Neutrophil (primary cell): ENCODE measurements at regions not wholly inside any gene's neighbourhood (a gene's known extent, or its start where the extent isn't known, plus 50 kb on each side); places are given as distances from the start of the nearest gene placed in this dataset.

Source experiments
- H3K27ac ChIP-seq: fragments of 200-600 bp; sonication (generic); 2 replicates; pipeline ENCODE4 v1.5.1; 2016; ENCODE audit warnings: mild to moderate bottlenecking, moderate library complexity
- H3K27me3 ChIP-seq: fragments of 200-600 bp; sonication (generic); 2 replicates; pipeline ENCODE4 v1.6.0; 2016; ENCODE audit warnings: mild to moderate bottlenecking
- H3K36me3 ChIP-seq: fragments of 200-600 bp; sonication (generic); 2 replicates; pipeline ENCODE4 v1.5.1; 2017
- H3K4me1 ChIP-seq, 2 experiments: fragments of 200-600 bp in 1 of 2; sonication (generic) in 1 of 2; 1 replicate in 1 of 2; 2 replicates in 1 of 2; pipeline versions ENCODE4 v1.5.1 to v1.6.1; 2013 to 2016; ENCODE audit warnings: low read depth in 1 of 2, low read length in 1 of 2, mild to moderate bottlenecking in 1 of 2, moderate library complexity in 1 of 2; ENCODE audit not compliant: control insufficient read depth in 1 of 2, insufficient read depth in 1 of 2
- H3K4me3 ChIP-seq, 2 experiments: fragments of 200-600 bp in 1 of 2; sonication (generic) in 1 of 2; 1 replicate in 1 of 2; 2 replicates in 1 of 2; pipeline ENCODE4 v1.5.1; 2013 to 2016; ENCODE audit warnings: low read depth in 1 of 2, low read length in 1 of 2, mild to moderate bottlenecking in 1 of 2, moderate library complexity in 1 of 2
- H3K9me3 ChIP-seq: fragments of 200-600 bp; sonication (generic); 2 replicates; pipeline ENCODE4 v1.5.1; 2016
- TF ChIP-seq, protein P1 (sequence below): fragments of 200-600 bp; sonication (generic); IDR thresholded peaks from 2 replicates; pipeline ENCODE4 v1.5.1; 2016; ENCODE audit warnings: antibody characterized with exemption

DNA sequence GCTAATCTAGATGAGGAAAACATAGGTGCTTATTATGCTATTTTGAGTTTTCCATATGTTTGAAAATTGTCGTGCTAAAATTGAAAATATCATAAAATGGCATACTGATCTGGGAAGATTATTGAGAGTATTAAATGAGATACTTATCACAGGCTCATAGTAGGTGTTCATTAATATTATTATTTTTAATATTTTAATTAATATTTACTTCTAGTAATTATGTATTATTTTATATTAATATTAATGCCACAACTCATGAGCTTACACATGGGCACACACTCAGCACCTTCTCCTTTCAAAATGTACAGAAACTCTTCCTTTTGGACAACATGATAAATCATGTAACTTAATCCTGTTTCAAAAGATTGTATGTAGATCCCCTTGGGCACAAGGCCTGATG, 223.6 kb downstream of the RAB28 start:
- Histone ChIP-seq H3K4me1 (no peaks in the 10 kb centered on the region), H3K27ac (no peak overlapping the region), H3K36me3 (no peaks in the 10 kb centered on the region), H3K4me3 (no peak overlapping the region), H3K27me3 (no peaks in the 10 kb centered on the region), H3K9me3 (no peaks in the 10 kb centered on the region)
- TF ChIP-seq, protein P1, sequence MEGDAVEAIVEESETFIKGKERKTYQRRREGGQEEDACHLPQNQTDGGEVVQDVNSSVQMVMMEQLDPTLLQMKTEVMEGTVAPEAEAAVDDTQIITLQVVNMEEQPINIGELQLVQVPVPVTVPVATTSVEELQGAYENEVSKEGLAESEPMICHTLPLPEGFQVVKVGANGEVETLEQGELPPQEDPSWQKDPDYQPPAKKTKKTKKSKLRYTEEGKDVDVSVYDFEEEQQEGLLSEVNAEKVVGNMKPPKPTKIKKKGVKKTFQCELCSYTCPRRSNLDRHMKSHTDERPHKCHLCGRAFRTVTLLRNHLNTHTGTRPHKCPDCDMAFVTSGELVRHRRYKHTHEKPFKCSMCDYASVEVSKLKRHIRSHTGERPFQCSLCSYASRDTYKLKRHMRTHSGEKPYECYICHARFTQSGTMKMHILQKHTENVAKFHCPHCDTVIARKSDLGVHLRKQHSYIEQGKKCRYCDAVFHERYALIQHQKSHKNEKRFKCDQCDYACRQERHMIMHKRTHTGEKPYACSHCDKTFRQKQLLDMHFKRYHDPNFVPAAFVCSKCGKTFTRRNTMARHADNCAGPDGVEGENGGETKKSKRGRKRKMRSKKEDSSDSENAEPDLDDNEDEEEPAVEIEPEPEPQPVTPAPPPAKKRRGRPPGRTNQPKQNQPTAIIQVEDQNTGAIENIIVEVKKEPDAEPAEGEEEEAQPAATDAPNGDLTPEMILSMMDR, result no peak

DNA sequence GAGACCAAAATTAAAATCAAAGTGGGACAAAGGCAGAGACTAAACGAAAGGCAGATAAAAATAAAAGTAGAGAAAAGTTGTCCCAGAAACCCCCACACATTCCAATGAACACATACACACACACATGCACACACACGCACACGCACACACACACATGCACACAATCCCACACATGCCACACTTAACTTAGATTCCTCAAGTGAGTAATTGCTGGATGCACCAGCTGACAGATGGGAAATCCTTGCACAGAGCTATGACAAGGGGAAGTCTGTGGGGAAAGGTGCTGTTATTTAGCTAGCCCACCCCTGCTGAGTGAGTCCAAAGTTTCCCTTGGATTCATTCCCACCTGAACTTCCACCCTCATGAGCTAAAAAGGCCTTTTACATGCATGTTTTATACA, 233.9 kb downstream of the RAB28 start:
- H3K27ac ChIP-seq, result no peak overlapping the region
- TF ChIP-seq, protein P1, result no peak
- H3K4me3 ChIP-seq, result no peak overlapping the region
- H3K4me1 ChIP-seq, result no peaks in the 10 kb centered on the region
- no peaks in the 10 kb centered on the region for H3K9me3 ChIP-seq
- no peaks in the 10 kb centered on the region for H3K27me3 ChIP-seq
- no peaks in the 10 kb centered on the region for H3K36me3 ChIP-seq

DNA sequence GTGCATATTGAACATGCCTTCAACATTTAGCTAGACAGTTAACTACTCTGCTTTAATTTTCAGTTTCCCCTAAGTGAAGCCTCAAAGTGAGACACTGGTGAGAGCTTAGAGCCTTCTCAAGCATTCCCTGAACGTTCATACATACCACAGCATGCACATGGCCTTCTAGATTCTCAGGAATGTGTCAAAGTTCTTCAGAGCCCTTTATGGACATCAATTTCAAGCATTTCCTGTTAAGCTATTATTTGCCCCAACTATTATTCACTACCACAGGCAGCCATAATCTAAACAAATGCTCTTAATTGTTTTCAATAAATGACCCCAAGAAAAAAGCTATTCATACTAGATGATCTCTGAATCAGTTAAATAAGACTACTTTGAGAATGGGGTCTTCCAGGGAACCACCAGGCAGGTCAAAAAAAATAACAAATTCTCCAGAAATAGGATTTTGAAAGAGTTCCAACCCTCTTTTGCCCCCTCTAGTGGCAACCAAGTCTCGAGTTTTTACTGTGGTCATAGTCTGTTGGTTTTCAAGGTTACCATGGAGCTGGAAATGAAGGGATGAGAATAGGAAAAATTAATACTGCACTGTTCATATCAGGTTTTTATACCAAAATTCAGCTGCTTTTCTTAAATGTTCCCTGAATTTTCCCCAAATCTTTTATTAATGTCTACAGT, 235.4 kb downstream of the RAB28 start:
- no peak overlapping the region for H3K4me3 ChIP-seq
- H3K27me3 ChIP-seq, result no peaks in the 10 kb centered on the region
- H3K27ac ChIP-seq, result no peak overlapping the region
- H3K36me3 ChIP-seq, result no peaks in the 10 kb centered on the region
- H3K9me3 ChIP-seq, result no peaks in the 10 kb centered on the region
- no peaks in the 10 kb centered on the region for H3K4me1 ChIP-seq
- TF ChIP-seq, protein P1, result no peak

DNA sequence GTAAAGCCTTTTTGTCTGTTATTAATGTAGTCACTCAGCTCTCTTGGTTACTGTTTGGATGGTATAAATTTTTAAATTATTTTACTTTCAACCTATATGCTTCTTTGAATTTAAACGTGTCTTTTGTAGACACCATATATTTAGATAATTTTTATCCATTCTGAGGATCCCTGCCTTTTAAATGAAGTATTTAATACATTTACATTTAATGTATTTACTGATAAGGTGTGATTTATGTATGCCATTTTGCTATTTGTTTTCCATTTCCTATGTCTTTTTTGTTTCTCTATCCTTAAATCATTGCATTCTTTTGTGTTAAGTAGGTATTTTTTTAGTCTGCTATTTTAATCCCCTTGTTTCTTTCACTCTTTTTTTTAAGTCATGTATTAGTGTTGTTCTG, 238.0 kb downstream of the RAB28 start:
- TF ChIP-seq, protein P1, result no peak
- Histone ChIP-seq H3K27ac (no peak overlapping the region), H3K4me3 (no peak overlapping the region), H3K36me3 (no peaks in the 10 kb centered on the region), H3K27me3 (no peaks in the 10 kb centered on the region), H3K4me1 (no peaks in the 10 kb centered on the region), H3K9me3 (no peaks in the 10 kb centered on the region)

DNA sequence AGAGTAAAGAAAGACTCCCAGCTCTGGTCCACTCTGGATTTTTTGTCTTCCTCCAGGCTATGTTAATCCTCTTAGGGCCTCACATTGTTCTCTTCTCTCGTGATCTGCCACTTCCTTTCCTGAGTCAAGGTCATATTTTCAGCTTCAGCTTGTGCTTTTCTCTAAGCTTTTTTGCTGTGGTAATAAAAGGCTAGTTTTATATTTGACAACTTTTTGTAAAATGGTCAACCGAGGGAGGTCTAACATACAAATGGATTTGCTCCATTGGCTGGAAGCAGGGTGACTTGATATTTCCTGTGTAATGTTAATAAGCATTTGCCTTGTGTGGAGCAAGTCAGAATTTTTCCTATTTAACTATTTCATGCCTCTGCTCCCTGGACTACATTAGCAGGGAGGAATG, 239.7 kb downstream of the RAB28 start:
- Histone ChIP-seq H3K4me3 (no peak overlapping the region), H3K27me3 (no peaks in the 10 kb centered on the region), H3K9me3 (no peaks in the 10 kb centered on the region), H3K36me3 (no peaks in the 10 kb centered on the region), H3K27ac (no peak overlapping the region), H3K4me1 (no peaks in the 10 kb centered on the region)
- TF ChIP-seq, protein P1, result no peak
